GM12878 (cell line): ENCODE measurements at regions not wholly inside any gene's neighbourhood (a gene's known extent, or its start where the extent isn't known, plus 50 kb on each side); places are given as distances from the start of the nearest gene placed in this dataset.

Source experiments
- ATAC-seq: fragments of 200-7000 bp; cut with Tn5 transposase; 3 replicates; pipeline ENCODE4 v1.9.1; 2020; ENCODE audit warnings: mild to moderate bottlenecking, moderate library complexity
- BruUV-seq: library from RNA; stranded (reverse); fragments of 400-500 nt; replicated peaks from 2 replicates; lab custom pipeline; 2021; lab: Mats Ljungman, UMichigan
- CTCF ChIA-PET: fragments of 300-600 bp; sonication (Branson Sonifier 250); formaldehyde crosslinking; extraction: SDS; loops from one replicate; lab custom pipeline; 2021; ENCODE audit warnings: inconsistent platforms; lab: Yijun Ruan, JAX
- POLR2A ChIA-PET: fragments of 350-600 bp; formaldehyde crosslinking; extraction: SDS; loops from one replicate; lab custom pipeline; 2021; ENCODE audit warnings: inconsistent platforms; lab: Charles Lee
- RAD21 ChIA-PET: fragments of 300-600 bp; sonication (Branson Sonifier 250); formaldehyde crosslinking; loops from one replicate; lab custom pipeline; 2023; ENCODE audit warnings: antibody characterized with exemption; ENCODE audit not compliant: unreplicated experiment; lab: Charles Lee
- SMC1A ChIA-PET: fragments of 300-600 bp; sonication (Branson Sonifier 250); formaldehyde crosslinking; loops from one replicate; lab custom pipeline; 2023; ENCODE audit not compliant: unreplicated experiment, uncharacterized antibody; lab: Charles Lee
- DNase-seq: peaks from one replicate; pipeline ENCODE4 v3.0.0-alpha.2; 2011; ENCODE audit warnings: low read depth, low spot score
- FAIRE-seq: peaks from 3 replicates; lab custom pipeline; 2011; peaks lifted over from hg19 to GRCh38; lab: Jason Lieb, UNC
- H2AFZ ChIP-seq: 2 replicates; pipeline ENCODE4 v1.6.0; 2011; ENCODE audit warnings: low read depth, low read length, control low read depth; ENCODE audit not compliant: control insufficient read depth
- H3K27ac ChIP-seq: 2 replicates; pipeline ENCODE4 v1.5.1; 2011; ENCODE audit warnings: control low read depth; ENCODE audit not compliant: control insufficient read depth, insufficient read depth
- H3K27me3 ChIP-seq, 2 experiments: replicated peaks in 1 of 2; 2 replicates each; pipeline versions ENCODE4 v1.6.0 to v1.6.1; 2011; ENCODE audit warnings: low read length in 1 of 2; ENCODE audit not compliant: control insufficient read depth in 2 of 2, insufficient read depth in 2 of 2
- H3K36me3 ChIP-seq, 2 experiments: 2 replicates each; pipeline ENCODE4 v1.5.1; 2011; ENCODE audit warnings: low read length in 1 of 2; ENCODE audit not compliant: control insufficient read depth in 2 of 2, insufficient read depth in 2 of 2
- H3K4me1 ChIP-seq: 2 replicates; pipeline ENCODE4 v1.6.1; 2011; ENCODE audit warnings: mild to moderate bottlenecking, low read length, moderate library complexity, mixed read lengths; ENCODE audit not compliant: control insufficient read depth, insufficient read depth
- H3K4me2 ChIP-seq: 2 replicates; pipeline ENCODE4 v1.6.0; 2011; ENCODE audit warnings: control low read depth; ENCODE audit not compliant: control insufficient read depth, insufficient read depth
- H3K4me3 ChIP-seq: fragments of 200-600 bp; sonication (generic); 2 replicates; pipeline ENCODE4 v1.5.1; 2016
- H3K79me2 ChIP-seq: 2 replicates; pipeline ENCODE4 v1.6.0; 2011; ENCODE audit warnings: low read length; ENCODE audit not compliant: control insufficient read depth, insufficient read depth
- H3K9ac ChIP-seq: 2 replicates; pipeline ENCODE4 v1.8.0; 2011; ENCODE audit warnings: low read length, control low read depth, mixed read lengths; ENCODE audit not compliant: control insufficient read depth, insufficient read depth
- H3K9me3 ChIP-seq: replicated peaks from 3 replicates; pipeline ENCODE4 v1.5.1; 2011; ENCODE audit warnings: mild to moderate bottlenecking, low read length; ENCODE audit not compliant: control insufficient read depth, insufficient read depth
- H4K20me1 ChIP-seq: 2 replicates; pipeline ENCODE4 v1.6.0; 2011; ENCODE audit not compliant: control insufficient read depth, insufficient read depth
- CEBPB ChIP-seq, 2 experiments: fragments of 150-350 bp in 1 of 2; IDR thresholded peaks; 2 replicates each; pipeline ENCODE4 v1.6.1; 2012 to 2014; ENCODE audit warnings: low read depth in 2 of 2, low read length in 2 of 2, borderline replicate concordance in 1 of 2, inconsistent platforms in 1 of 2
- EGR1 ChIP-seq, 2 experiments: IDR thresholded peaks; 1 replicate in 1 of 2; 2 replicates in 1 of 2; pipeline ENCODE4 v1.6.1; 2011 to 2012; ENCODE audit warnings: low read depth in 2 of 2, low read length in 2 of 2, borderline replicate concordance in 1 of 2, mild to moderate bottlenecking in 1 of 2, moderate library complexity in 1 of 2
- HDAC6 ChIP-seq: fragments of 200-600 bp; sonication (generic); IDR thresholded peaks from one replicate; pipeline ENCODE4 v1.8.0; 2017; ENCODE audit warnings: antibody characterized with exemption; ENCODE audit not compliant: unreplicated experiment
- IKZF1 ChIP-seq: fragments of 450-650 bp; conservative IDR thresholded peaks from 2 replicates; pipeline ENCODE4 v1.6.1; 2017; ENCODE audit warnings: antibody characterized with exemption, mild to moderate bottlenecking
- JUND ChIP-seq: IDR thresholded peaks from 2 replicates; pipeline ENCODE4 v1.6.1; 2012; ENCODE audit warnings: low read depth, mild to moderate bottlenecking, low read length, improper control_type of control experiment, moderate library complexity
- POLR2A ChIP-seq: IDR thresholded peaks from 2 replicates; pipeline ENCODE4 v1.6.1; 2011; ENCODE audit warnings: low read depth, mild to moderate bottlenecking, low read length
- RAD21 ChIP-seq: IDR thresholded peaks from 2 replicates; pipeline ENCODE4 v1.6.1; 2011; ENCODE audit warnings: mild to moderate bottlenecking, low read depth, low read length, moderate library complexity; ENCODE audit not compliant: insufficient read depth
- RCOR1 ChIP-seq: conservative IDR thresholded peaks from 2 replicates; pipeline ENCODE4 v1.6.1; 2012; ENCODE audit warnings: low read depth, low read length, improper control_type of control experiment
- RFX5 ChIP-seq: IDR thresholded peaks from 2 replicates; pipeline ENCODE4 v1.6.1; 2011; ENCODE audit warnings: low read depth, low read length, improper control_type of control experiment
- SP1 ChIP-seq: IDR thresholded peaks from one replicate; pipeline ENCODE4 v1.6.1; 2011; ENCODE audit warnings: low read depth, low read length
- ZNF207 ChIP-seq: fragments of 450-650 bp; IDR thresholded peaks from 2 replicates; pipeline ENCODE4 v1.6.1; 2014; ENCODE audit warnings: antibody characterized with exemption, mild to moderate bottlenecking, borderline replicate concordance
- in situ Hi-C: fragments of 300-500 bp; cut with MboI; formaldehyde crosslinking; loops from 9 replicates; pipeline ENCODE4 v1.14.3; 2018; ENCODE audit warnings: mixed read lengths
- intact Hi-C: fragments of 100-400 bp; cut with micrococcal nuclease; formaldehyde crosslinking; loops from one replicate; pipeline ENCODE4 v1.14.2; 2022; ENCODE audit not compliant: unreplicated experiment
- TF ChIP-seq, protein P1 (sequence below): fragments of 450-650 bp; IDR thresholded peaks from 2 replicates; pipeline ENCODE4 v1.6.1; 2018; ENCODE audit warnings: mild to moderate bottlenecking, low read depth, moderate library complexity; ENCODE audit not compliant: partially characterized antibody

DNA sequence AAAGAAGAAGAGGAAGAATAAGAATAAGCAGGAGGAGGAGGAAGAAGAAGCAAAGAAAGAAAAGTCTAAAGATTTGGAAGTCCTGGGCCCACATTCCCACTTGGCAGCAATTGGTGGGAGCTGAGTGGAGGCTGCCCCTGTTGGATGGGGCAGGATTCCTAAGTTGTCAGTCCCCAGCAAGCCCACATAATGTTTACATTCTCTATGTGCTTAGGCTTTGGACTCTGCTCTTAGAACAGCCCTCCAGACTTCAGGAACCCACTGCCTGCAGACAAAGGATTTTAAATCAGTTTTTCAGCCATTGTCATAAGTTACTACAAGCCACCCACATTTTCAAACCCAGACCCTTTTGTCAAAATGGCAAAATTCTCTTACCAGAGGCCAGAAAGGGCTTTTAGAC lies 92.0 kb downstream of the OTX2 start:
- POLR2A ChIA-PET = interaction anchor here (0.6 kb wide), 2 partner anchors 17 to 23 kb away, joined by 3 read pairs; no protein-coding TSS in a partner anchor
- in situ Hi-C loops = no loop called here

More for the DNA sequence above, 92.0 kb downstream of the OTX2 start:
- SMC1A ChIA-PET = no interaction called here
- Histone ChIP-seq H3K79me2 (no peaks in the 10 kb centered on the region), H2AFZ (no peak overlapping the region), H3K27me3 (no peaks in the 10 kb centered on the region), H3K36me3 (no peaks in the 10 kb centered on the region), H3K4me3 (no peak overlapping the region), H3K27ac (no peak overlapping the region), H3K9me3 (no peaks in the 10 kb centered on the region), H3K9ac (no peak overlapping the region), H3K4me1 (no peaks in the 10 kb centered on the region), H4K20me1 (no peaks in the 10 kb centered on the region), H3K4me2 (no peak overlapping the region)
- RAD21 ChIA-PET = no interaction called here
- intact Hi-C loops = no loop called here
- FAIRE-seq = no peak
- no peak for ATAC-seq
- CTCF ChIA-PET = no interaction called here
- no peak for DNase-seq
- no peak for TF ChIP-seq JUND
- no peak for TF ChIP-seq EGR1 (IDR thresholded peaks at IDR 0.05; ENCODE audit: borderline replicate concordance in 1 of 2, low read depth in 2 of 2, low read length in 2 of 2)
- TF ChIP-seq ZNF207 = no peak
- TF ChIP-seq HDAC6 = no peak
- TF ChIP-seq RCOR1 = no peak
- no peak for TF ChIP-seq RFX5
- TF ChIP-seq IKZF1 = no peak
- no peak for TF ChIP-seq POLR2A
- TF ChIP-seq, protein P1, sequence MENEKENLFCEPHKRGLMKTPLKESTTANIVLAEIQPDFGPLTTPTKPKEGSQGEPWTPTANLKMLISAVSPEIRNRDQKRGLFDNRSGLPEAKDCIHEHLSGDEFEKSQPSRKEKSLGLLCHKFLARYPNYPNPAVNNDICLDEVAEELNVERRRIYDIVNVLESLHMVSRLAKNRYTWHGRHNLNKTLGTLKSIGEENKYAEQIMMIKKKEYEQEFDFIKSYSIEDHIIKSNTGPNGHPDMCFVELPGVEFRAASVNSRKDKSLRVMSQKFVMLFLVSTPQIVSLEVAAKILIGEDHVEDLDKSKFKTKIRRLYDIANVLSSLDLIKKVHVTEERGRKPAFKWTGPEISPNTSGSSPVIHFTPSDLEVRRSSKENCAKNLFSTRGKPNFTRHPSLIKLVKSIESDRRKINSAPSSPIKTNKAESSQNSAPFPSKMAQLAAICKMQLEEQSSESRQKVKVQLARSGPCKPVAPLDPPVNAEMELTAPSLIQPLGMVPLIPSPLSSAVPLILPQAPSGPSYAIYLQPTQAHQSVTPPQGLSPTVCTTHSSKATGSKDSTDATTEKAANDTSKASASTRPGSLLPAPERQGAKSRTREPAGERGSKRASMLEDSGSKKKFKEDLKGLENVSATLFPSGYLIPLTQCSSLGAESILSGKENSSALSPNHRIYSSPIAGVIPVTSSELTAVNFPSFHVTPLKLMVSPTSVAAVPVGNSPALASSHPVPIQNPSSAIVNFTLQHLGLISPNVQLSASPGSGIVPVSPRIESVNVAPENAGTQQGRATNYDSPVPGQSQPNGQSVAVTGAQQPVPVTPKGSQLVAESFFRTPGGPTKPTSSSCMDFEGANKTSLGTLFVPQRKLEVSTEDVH = no peak
- no peak for TF ChIP-seq SP1
- no peak for TF ChIP-seq CEBPB (IDR thresholded peaks at IDR 0.05; ENCODE audit: borderline replicate concordance in 1 of 2, low read depth in 2 of 2, low read length in 2 of 2)
- TF ChIP-seq RAD21 = no peak
- BruUV-seq = no TSS peak
